ENCODE measurements at regions not wholly inside any gene's neighbourhood (a gene's known extent, or its start where the extent isn't known, plus 50 kb on each side); places are given as distances from the start of the nearest gene placed in this dataset.

DNA sequence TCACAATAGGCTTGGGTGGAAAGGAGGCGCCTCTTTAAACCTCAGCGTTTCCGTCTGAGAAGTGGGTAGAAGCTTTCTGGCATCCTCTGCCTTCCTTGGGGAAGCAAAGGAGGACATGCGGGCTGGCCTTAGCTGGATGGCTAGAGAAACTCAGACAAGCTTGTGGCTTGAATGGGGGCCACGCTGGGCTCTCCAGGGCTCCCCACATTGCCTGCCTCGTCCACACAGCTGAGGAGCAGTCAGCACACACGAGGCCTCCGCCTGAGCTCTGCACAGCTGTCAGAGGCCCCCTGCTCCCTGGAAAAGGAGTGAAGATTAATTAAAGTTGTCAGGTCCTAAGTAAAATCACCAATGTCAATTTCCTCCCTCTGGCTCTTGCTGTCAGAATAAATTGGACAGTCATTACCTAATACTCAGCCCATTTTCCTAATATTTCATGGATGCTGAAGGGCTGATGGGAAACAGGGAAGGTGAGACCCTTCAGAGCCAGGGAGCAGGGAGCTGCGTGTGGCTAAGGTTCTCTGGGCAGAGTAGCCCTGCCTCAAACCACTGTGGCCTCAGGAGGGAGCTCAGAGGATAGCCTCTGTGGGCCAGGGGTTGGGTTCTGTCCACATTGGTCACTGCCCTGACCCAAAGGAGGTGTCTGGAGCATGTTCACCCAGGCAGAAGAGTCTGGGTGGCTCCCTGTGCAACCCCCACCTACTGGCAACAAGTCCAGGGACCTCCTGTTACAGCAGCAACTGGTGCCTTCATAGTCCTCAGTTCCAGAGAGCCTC lies 118.3 kb upstream of the CD82 start (continued):
- TF ChIP-seq, protein P1, sequence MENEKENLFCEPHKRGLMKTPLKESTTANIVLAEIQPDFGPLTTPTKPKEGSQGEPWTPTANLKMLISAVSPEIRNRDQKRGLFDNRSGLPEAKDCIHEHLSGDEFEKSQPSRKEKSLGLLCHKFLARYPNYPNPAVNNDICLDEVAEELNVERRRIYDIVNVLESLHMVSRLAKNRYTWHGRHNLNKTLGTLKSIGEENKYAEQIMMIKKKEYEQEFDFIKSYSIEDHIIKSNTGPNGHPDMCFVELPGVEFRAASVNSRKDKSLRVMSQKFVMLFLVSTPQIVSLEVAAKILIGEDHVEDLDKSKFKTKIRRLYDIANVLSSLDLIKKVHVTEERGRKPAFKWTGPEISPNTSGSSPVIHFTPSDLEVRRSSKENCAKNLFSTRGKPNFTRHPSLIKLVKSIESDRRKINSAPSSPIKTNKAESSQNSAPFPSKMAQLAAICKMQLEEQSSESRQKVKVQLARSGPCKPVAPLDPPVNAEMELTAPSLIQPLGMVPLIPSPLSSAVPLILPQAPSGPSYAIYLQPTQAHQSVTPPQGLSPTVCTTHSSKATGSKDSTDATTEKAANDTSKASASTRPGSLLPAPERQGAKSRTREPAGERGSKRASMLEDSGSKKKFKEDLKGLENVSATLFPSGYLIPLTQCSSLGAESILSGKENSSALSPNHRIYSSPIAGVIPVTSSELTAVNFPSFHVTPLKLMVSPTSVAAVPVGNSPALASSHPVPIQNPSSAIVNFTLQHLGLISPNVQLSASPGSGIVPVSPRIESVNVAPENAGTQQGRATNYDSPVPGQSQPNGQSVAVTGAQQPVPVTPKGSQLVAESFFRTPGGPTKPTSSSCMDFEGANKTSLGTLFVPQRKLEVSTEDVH (IDR thresholded peaks at IDR 0.05; ENCODE audit: low read depth, partially characterized antibody): no peak
- no peak for TF ChIP-seq HDGF (IDR thresholded peaks at IDR 0.05)

DNA sequence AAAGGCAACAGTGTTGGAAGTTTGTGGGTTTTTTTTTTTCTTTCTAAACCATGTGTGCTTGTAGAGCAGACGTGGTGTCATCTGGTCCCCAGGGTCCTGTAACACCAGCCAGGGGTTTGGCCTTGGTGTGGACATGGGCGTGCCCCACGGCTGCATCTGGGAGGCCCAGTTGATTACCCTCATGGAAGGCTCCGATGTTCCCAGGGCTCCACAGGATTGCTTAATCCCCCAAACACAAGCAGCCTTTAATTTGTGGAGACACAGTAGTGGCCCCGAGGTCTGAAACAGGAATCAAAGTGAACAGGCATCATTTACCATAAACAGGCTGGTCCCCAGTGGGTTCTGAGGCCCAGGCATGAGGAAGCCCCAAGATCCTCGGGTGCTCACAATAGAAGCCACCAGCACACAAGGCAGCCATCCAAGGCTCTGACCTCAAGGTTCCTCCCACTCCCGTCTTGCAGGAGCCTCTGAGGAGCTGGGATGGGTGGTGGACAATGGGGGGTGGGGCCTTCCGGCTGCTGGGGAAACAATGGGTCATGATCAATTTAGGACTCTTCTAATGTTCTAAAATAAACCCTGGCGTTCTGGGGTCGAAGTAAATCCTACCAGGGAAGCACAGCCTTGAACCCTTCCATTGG lies 115.0 kb upstream of the CD82 start:
- Histone ChIP-seq H3K4me3 (no peak overlapping the region), H3K4me1 (ENCODE audit: control insufficient read depth, insufficient read depth, low read length) (no peaks in the 10 kb centered on the region), H3K9me3 (replicated peaks; ENCODE audit: control insufficient read depth, insufficient read depth, low read length) (no peaks in the 10 kb centered on the region), H3K27me3 (replicated peaks in 1 of 2; ENCODE audit: control insufficient read depth in 2 of 2, insufficient read depth in 2 of 2, low read length in 1 of 2) (no peaks in the 10 kb centered on the region), H2AFZ (ENCODE audit: control insufficient read depth, low read depth, low read length) (no peak overlapping the region), H4K20me1 (ENCODE audit: control insufficient read depth, insufficient read depth) (no peaks in the 10 kb centered on the region; the same call in 1 of the 2 replicates), H3K4me2 (ENCODE audit: control insufficient read depth, insufficient read depth) (no peak overlapping the region), H3K27ac (ENCODE audit: control insufficient read depth, insufficient read depth) (no peak overlapping the region), H3K79me2 (ENCODE audit: control insufficient read depth, insufficient read depth, low read length) (no peaks in the 10 kb centered on the region), H3K36me3 (ENCODE audit: control insufficient read depth in 2 of 2, insufficient read depth in 2 of 2, low read length in 1 of 2) (no peaks in the 10 kb centered on the region), H3K9ac (ENCODE audit: control insufficient read depth, insufficient read depth, low read length) (no peak overlapping the region)
- ChIA-PET SMC1A (ENCODE audit: uncharacterized antibody, unreplicated experiment) (interaction anchor here (0.6 kb wide), 1 partner anchor 208 kb away, joined by 3 read pairs; no protein-coding TSS in a partner anchor), RAD21 (ENCODE audit: unreplicated experiment) (no interaction called here), POLR2A (no interaction called here), CTCF (no interaction called here)
- TF ChIP-seq ZZZ3 (IDR thresholded peaks at IDR 0.05; ENCODE audit: control insufficient read depth, insufficient read length, low read depth) (no peak), MXI1 (IDR thresholded peaks at IDR 0.05; ENCODE audit: low read depth, low read length) (no peak), ZBED1 (IDR thresholded peaks at IDR 0.05; ENCODE audit: borderline replicate concordance) (no peak), ZNF24 (IDR thresholded peaks at IDR 0.05) (no peak), YBX1 (IDR thresholded peaks at IDR 0.05) (no peak)
- TF ChIP-seq, protein P2, sequence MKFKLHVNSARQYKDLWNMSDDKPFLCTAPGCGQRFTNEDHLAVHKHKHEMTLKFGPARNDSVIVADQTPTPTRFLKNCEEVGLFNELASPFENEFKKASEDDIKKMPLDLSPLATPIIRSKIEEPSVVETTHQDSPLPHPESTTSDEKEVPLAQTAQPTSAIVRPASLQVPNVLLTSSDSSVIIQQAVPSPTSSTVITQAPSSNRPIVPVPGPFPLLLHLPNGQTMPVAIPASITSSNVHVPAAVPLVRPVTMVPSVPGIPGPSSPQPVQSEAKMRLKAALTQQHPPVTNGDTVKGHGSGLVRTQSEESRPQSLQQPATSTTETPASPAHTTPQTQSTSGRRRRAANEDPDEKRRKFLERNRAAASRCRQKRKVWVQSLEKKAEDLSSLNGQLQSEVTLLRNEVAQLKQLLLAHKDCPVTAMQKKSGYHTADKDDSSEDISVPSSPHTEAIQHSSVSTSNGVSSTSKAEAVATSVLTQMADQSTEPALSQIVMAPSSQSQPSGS (IDR thresholded peaks at IDR 0.05; ENCODE audit: low read length): no peak
- no peak for FAIRE-seq
- DNase-seq (ENCODE audit: low read depth, low spot score): no peak
- 16% methylated on average over 10 of the region's 10 CpGs for WGBS (ENCODE audit: insufficient coverage, insufficient replicate concordance, low lambda C conversion rate, missing lambda C conversion rate)
- BruUV-seq (replicated peaks): no TSS peak
- in situ Hi-C loops (cut with MboI) (no loop called here), intact Hi-C loops (cut with micrococcal nuclease; ENCODE audit: unreplicated experiment) (no loop called here)
- ATAC-seq: no peak

Data from GM12878 (cell line).